ENCODE measurements at regions not wholly inside any gene's neighbourhood (a gene's known extent, or its start where the extent isn't known, plus 50 kb on each side); places are given as distances from the start of the nearest gene placed in this dataset.

DNA sequence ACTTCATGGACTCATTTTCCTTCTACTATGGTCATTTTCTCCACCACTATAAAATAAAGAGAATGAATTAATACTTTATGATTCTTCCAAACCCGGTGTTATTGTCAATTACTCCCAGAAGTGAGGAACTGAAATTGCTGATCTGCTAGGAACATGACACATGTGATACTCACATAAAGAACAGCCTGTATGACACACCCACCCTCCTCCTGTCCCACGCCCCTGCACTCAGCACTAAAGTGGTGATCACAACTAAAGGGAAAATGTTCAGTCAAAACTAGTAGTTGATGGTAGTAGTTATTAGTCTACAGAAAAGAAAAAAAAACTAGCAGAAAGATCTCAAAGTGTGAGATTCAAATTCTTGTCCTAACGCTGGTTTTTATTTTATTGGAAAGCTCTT, 1508.3 kb downstream of the RAPGEF2 start:
- POLR2A ChIA-PET: no interaction called here
- Mint-ChIP-seq H3K4me3 (no peak overlapping the region), H3K9me3 (peaks cover 15% of the 10 kb centered on the region), H3K4me1 (no peaks in the 10 kb centered on the region), H3K27ac (no peak overlapping the region), H3K36me3 (no peaks in the 10 kb centered on the region), H3K27me3 (ENCODE audit: low read depth) (no peaks in the 10 kb centered on the region)
- no peak for DNase-seq (ENCODE audit: low spot score)
- TF ChIP-seq GTF2I (CRISPR knock-in tag; conservative IDR thresholded peaks at IDR 0.05) (no peak), FOXP1 (CRISPR knock-in tag; IDR thresholded peaks at IDR 0.05; ENCODE audit: borderline replicate concordance) (no peak), CBFB (CRISPR knock-in tag; IDR thresholded peaks at IDR 0.05; ENCODE audit: low read depth) (no peak), SMAD3 (CRISPR knock-in tag; IDR thresholded peaks at IDR 0.05; ENCODE audit: borderline replicate concordance) (no peak), TCF7 (CRISPR knock-in tag; IDR thresholded peaks at IDR 0.05; ENCODE audit: low read depth) (no peak), ZNF416 (CRISPR knock-in tag; IDR thresholded peaks at IDR 0.05) (no peak), NFATC4 (CRISPR knock-in tag; IDR thresholded peaks at IDR 0.05) (no peak), TEAD4 (CRISPR knock-in tag; IDR thresholded peaks at IDR 0.05) (no peak)
- TF ChIP-seq, protein P1, sequence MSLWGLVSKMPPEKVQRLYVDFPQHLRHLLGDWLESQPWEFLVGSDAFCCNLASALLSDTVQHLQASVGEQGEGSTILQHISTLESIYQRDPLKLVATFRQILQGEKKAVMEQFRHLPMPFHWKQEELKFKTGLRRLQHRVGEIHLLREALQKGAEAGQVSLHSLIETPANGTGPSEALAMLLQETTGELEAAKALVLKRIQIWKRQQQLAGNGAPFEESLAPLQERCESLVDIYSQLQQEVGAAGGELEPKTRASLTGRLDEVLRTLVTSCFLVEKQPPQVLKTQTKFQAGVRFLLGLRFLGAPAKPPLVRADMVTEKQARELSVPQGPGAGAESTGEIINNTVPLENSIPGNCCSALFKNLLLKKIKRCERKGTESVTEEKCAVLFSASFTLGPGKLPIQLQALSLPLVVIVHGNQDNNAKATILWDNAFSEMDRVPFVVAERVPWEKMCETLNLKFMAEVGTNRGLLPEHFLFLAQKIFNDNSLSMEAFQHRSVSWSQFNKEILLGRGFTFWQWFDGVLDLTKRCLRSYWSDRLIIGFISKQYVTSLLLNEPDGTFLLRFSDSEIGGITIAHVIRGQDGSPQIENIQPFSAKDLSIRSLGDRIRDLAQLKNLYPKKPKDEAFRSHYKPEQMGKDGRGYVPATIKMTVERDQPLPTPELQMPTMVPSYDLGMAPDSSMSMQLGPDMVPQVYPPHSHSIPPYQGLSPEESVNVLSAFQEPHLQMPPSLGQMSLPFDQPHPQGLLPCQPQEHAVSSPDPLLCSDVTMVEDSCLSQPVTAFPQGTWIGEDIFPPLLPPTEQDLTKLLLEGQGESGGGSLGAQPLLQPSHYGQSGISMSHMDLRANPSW (CRISPR knock-in tag; conservative IDR thresholded peaks at IDR 0.05; ENCODE audit: low read depth): no peak
- TF ChIP-seq, protein P2, sequence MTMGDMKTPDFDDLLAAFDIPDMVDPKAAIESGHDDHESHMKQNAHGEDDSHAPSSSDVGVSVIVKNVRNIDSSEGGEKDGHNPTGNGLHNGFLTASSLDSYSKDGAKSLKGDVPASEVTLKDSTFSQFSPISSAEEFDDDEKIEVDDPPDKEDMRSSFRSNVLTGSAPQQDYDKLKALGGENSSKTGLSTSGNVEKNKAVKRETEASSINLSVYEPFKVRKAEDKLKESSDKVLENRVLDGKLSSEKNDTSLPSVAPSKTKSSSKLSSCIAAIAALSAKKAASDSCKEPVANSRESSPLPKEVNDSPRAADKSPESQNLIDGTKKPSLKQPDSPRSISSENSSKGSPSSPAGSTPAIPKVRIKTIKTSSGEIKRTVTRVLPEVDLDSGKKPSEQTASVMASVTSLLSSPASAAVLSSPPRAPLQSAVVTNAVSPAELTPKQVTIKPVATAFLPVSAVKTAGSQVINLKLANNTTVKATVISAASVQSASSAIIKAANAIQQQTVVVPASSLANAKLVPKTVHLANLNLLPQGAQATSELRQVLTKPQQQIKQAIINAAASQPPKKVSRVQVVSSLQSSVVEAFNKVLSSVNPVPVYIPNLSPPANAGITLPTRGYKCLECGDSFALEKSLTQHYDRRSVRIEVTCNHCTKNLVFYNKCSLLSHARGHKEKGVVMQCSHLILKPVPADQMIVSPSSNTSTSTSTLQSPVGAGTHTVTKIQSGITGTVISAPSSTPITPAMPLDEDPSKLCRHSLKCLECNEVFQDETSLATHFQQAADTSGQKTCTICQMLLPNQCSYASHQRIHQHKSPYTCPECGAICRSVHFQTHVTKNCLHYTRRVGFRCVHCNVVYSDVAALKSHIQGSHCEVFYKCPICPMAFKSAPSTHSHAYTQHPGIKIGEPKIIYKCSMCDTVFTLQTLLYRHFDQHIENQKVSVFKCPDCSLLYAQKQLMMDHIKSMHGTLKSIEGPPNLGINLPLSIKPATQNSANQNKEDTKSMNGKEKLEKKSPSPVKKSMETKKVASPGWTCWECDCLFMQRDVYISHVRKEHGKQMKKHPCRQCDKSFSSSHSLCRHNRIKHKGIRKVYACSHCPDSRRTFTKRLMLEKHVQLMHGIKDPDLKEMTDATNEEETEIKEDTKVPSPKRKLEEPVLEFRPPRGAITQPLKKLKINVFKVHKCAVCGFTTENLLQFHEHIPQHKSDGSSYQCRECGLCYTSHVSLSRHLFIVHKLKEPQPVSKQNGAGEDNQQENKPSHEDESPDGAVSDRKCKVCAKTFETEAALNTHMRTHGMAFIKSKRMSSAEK (CRISPR knock-in tag; IDR thresholded peaks at IDR 0.05; ENCODE audit: borderline replicate concordance): no peak
- TF ChIP-seq, protein P3, sequence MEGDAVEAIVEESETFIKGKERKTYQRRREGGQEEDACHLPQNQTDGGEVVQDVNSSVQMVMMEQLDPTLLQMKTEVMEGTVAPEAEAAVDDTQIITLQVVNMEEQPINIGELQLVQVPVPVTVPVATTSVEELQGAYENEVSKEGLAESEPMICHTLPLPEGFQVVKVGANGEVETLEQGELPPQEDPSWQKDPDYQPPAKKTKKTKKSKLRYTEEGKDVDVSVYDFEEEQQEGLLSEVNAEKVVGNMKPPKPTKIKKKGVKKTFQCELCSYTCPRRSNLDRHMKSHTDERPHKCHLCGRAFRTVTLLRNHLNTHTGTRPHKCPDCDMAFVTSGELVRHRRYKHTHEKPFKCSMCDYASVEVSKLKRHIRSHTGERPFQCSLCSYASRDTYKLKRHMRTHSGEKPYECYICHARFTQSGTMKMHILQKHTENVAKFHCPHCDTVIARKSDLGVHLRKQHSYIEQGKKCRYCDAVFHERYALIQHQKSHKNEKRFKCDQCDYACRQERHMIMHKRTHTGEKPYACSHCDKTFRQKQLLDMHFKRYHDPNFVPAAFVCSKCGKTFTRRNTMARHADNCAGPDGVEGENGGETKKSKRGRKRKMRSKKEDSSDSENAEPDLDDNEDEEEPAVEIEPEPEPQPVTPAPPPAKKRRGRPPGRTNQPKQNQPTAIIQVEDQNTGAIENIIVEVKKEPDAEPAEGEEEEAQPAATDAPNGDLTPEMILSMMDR (IDR thresholded peaks at IDR 0.05): no peak
- TF ChIP-seq, protein P4, sequence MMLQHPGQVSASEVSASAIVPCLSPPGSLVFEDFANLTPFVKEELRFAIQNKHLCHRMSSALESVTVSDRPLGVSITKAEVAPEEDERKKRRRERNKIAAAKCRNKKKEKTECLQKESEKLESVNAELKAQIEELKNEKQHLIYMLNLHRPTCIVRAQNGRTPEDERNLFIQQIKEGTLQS (CRISPR knock-in tag; conservative IDR thresholded peaks at IDR 0.05): no peak
- TF ChIP-seq, protein P5, sequence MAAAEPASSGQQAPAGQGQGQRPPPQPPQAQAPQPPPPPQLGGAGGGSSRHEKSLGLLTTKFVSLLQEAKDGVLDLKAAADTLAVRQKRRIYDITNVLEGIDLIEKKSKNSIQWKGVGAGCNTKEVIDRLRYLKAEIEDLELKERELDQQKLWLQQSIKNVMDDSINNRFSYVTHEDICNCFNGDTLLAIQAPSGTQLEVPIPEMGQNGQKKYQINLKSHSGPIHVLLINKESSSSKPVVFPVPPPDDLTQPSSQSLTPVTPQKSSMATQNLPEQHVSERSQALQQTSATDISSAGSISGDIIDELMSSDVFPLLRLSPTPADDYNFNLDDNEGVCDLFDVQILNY (CRISPR knock-in tag; IDR thresholded peaks at IDR 0.05): no peak
- TF ChIP-seq, protein P6, sequence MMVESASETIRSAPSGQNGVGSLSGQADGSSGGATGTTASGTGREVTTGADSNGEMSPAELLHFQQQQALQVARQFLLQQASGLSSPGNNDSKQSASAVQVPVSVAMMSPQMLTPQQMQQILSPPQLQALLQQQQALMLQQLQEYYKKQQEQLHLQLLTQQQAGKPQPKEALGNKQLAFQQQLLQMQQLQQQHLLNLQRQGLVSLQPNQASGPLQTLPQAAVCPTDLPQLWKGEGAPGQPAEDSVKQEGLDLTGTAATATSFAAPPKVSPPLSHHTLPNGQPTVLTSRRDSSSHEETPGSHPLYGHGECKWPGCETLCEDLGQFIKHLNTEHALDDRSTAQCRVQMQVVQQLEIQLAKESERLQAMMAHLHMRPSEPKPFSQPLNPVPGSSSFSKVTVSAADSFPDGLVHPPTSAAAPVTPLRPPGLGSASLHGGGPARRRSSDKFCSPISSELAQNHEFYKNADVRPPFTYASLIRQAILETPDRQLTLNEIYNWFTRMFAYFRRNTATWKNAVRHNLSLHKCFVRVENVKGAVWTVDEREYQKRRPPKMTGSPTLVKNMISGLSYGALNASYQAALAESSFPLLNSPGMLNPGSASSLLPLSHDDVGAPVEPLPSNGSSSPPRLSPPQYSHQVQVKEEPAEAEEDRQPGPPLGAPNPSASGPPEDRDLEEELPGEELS (CRISPR knock-in tag; IDR thresholded peaks at IDR 0.05): no peak
- CTCF ChIA-PET: no interaction called here
- ATAC-seq: no peak

Data from WTC11 (cell line).